Calu3 (cell line): ENCODE measurements at regions not wholly inside any gene's neighbourhood (a gene's known extent, or its start where the extent isn't known, plus 50 kb on each side); places are given as distances from the start of the nearest gene placed in this dataset.

Experiments
- BruUV-seq: library from RNA; stranded (reverse); fragments of 400-500 nt; replicated peaks from 2 replicates; lab custom pipeline; 2021; lab: Mats Ljungman, UMichigan
- CTCF ChIA-PET: fragments of 300-600 bp; sonication (Branson Sonifier 250); formaldehyde crosslinking; loops from one replicate; lab custom pipeline; 2022; ENCODE audit warnings: antibody characterized with exemption; lab: Charles Lee
- DNase-seq: peaks from one replicate; pipeline ENCODE4 v3.0.0; 2022
- H3K27ac Mint-ChIP-seq: one replicate; pipeline ENCODE4 v1.8.0; 2022; ENCODE audit warnings: mixed read lengths; ENCODE audit not compliant: unreplicated experiment
- H3K27me3 Mint-ChIP-seq: one replicate; pipeline ENCODE4 v1.8.0; 2022; ENCODE audit warnings: mixed read lengths; ENCODE audit not compliant: unreplicated experiment
- H3K36me3 Mint-ChIP-seq: one replicate; pipeline ENCODE4 v1.8.0; 2022; ENCODE audit warnings: mild to moderate bottlenecking, moderate library complexity, mixed read lengths; ENCODE audit not compliant: insufficient read depth, unreplicated experiment
- H3K4me1 Mint-ChIP-seq: one replicate; pipeline ENCODE4 v1.8.0; 2022; ENCODE audit warnings: mild to moderate bottlenecking, low read depth, mixed read lengths; ENCODE audit not compliant: unreplicated experiment
- H3K4me3 Mint-ChIP-seq: one replicate; pipeline ENCODE4 v1.8.0; 2022; ENCODE audit warnings: mild to moderate bottlenecking, low read depth, moderate library complexity, mixed read lengths; ENCODE audit not compliant: unreplicated experiment
- H3K9me3 Mint-ChIP-seq: one replicate; pipeline ENCODE4 v1.8.0; 2022; ENCODE audit warnings: low read depth, mixed read lengths; ENCODE audit not compliant: unreplicated experiment
- CTCF ChIP-seq: fragments of 200-600 bp; IDR thresholded peaks from one replicate; pipeline ENCODE4 v1.8.0; 2022; ENCODE audit warnings: antibody characterized with exemption; ENCODE audit not compliant: unreplicated experiment
- intact Hi-C: fragments of 100-400 bp; cut with micrococcal nuclease; formaldehyde crosslinking; loops from one replicate; pipeline ENCODE4 v1.10.0; 2022; ENCODE audit not compliant: unreplicated experiment

GRCh38 chr18:1229634-1230033 lies 325.0 kb downstream of the ADCYAP1 start:
- no peaks in the 10 kb centered on the region for H3K27me3 Mint-ChIP-seq
- no TSS peak for BruUV-seq
- H3K27ac Mint-ChIP-seq: no peak overlapping the region
- peaks cover 16% of the 10 kb centered on the region for H3K9me3 Mint-ChIP-seq
- DNase-seq: no peak
- no peak for TF ChIP-seq CTCF
- no peaks in the 10 kb centered on the region for H3K4me1 Mint-ChIP-seq
- H3K36me3 Mint-ChIP-seq: no peaks in the 10 kb centered on the region
- no peak overlapping the region for H3K4me3 Mint-ChIP-seq
- CTCF ChIA-PET: no interaction called here
- intact Hi-C loops: loop anchor here (10.0 kb wide), 1 partner anchor 215 kb away; no protein-coding TSS in a partner anchor

GRCh38 chr18:1232867-1233266 lies 328.2 kb downstream of the ADCYAP1 start:
- Mint-ChIP-seq H3K27ac (no peak overlapping the region), H3K9me3 (peaks cover 27% of the 10 kb centered on the region), H3K27me3 (no peaks in the 10 kb centered on the region), H3K4me1 (no peaks in the 10 kb centered on the region), H3K4me3 (no peak overlapping the region), H3K36me3 (no peaks in the 10 kb centered on the region)
- no peak for TF ChIP-seq CTCF
- intact Hi-C loops: no loop called here
- no TSS peak for BruUV-seq
- DNase-seq: no peak
- CTCF ChIA-PET: no interaction called here

- H3K4me3 Mint-ChIP-seq: no peak overlapping the region
- no peak for DNase-seq
- no peak for TF ChIP-seq CTCF
- no TSS peak for BruUV-seq
- peaks cover 6% of the 10 kb centered on the region for H3K9me3 Mint-ChIP-seq
- no peaks in the 10 kb centered on the region for H3K27me3 Mint-ChIP-seq
- intact Hi-C loops: no loop called here
- H3K36me3 Mint-ChIP-seq: no peaks in the 10 kb centered on the region
- CTCF ChIA-PET: no interaction called here
- H3K27ac Mint-ChIP-seq: no peak overlapping the region
- no peaks in the 10 kb centered on the region for H3K4me1 Mint-ChIP-seq
Measured at GRCh38 chr18:1240701-1241100, 336.0 kb downstream of the ADCYAP1 start.

GRCh38 chr18:1244397-1245122 lies 339.9 kb downstream of the ADCYAP1 start:
- CTCF ChIA-PET: no interaction called here
- H3K36me3 Mint-ChIP-seq: no peaks in the 10 kb centered on the region
- H3K4me1 Mint-ChIP-seq: no peaks in the 10 kb centered on the region
- TF ChIP-seq CTCF: no peak
- DNase-seq: no peak
- no peak overlapping the region for H3K4me3 Mint-ChIP-seq
- BruUV-seq: no TSS peak
- H3K9me3 Mint-ChIP-seq: no peaks in the 10 kb centered on the region
- intact Hi-C loops: no loop called here
- no peak overlapping the region for H3K27ac Mint-ChIP-seq
- H3K27me3 Mint-ChIP-seq: no peaks in the 10 kb centered on the region
